ENCODE measurements at regions not wholly inside any gene's neighbourhood (a gene's known extent, or its start where the extent isn't known, plus 50 kb on each side); places are given as distances from the start of the nearest gene placed in this dataset.

DNA sequence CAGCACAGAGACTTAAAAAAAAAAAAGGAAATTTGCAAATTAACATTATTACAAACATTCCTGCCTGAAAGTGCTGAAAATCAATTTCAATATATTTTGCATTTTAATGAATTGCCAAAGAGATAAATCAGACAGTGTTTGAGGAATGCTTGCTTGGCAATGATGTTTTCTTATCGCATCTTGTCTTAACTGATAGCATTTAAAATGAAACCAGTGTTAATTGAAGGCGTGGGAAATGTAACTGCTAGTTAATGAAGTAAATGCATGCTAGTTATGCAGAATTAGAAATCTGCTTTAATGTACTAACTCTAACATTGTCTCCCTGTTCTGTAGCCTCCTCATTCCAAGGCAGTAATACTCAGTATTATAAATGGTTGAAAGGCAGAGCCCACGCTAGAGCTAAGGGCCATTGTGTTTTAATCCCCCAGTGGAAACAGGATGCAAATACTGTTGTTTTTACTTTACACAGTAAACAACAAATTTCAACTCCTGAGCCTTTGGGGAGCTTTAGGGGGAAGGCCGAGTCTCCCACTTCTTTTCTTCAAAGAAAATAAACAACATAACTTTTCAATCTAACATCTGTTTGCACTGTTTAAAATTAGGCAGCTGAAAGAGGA is 586.9 kb downstream of the TLE4 start:
- no peak for TF ChIP-seq POLR2AphosphoS5 (IDR thresholded peaks at IDR 0.05; ENCODE audit: borderline replicate concordance, low read depth, low read length)
- TF ChIP-seq FOXP2 (optimal IDR thresholded peaks at IDR 0.05; ENCODE audit: control extremely low read depth, extremely low read length, insufficient read depth) = no peak
- no peak for TF ChIP-seq EZH2 (IDR thresholded peaks at IDR 0.05)
- no peak for DNase-seq (ENCODE audit: low read depth, low spot score)

DNA sequence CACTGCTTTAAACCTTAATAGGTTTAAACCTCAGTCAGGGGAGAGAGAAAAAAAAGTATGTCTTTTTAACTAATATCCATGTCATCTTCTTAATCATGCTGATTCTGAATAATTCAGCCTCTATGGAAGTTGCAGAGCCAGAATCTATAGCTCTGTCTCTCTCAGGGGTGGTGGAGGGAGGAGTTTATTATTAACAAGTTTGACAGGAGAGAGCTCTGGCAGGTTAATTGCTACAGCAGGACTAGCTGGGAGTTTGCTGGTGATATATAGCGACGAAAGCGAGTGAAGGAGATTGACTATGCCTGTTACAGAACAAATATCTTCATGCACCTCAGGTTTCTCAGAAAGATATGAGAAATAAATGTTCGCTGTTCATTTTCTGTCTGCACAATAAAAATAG is 586.4 kb downstream of the TLE4 start:
- H3K36me3 ChIP-seq (ENCODE audit: insufficient read depth, low read length) = no peaks in the 10 kb centered on the region
- DNase-seq (ENCODE audit: low read depth, low spot score) = no peak
- no peaks in the 10 kb centered on the region for H3K9me3 ChIP-seq (ENCODE audit: low read depth, low read length)
- no peak overlapping the region for H3K4me3 ChIP-seq
- TF ChIP-seq POLR2AphosphoS5 (IDR thresholded peaks at IDR 0.05; ENCODE audit: borderline replicate concordance, low read depth, low read length) (no peak), FOXP2 (optimal IDR thresholded peaks at IDR 0.05; ENCODE audit: control extremely low read depth, extremely low read length, insufficient read depth) (no peak), EZH2 (IDR thresholded peaks at IDR 0.05) (no peak)
- no peak overlapping the region for H3K27ac ChIP-seq
- H3K9ac ChIP-seq (ENCODE audit: insufficient read length) = no peak overlapping the region

More for the DNA sequence above, 586.9 kb downstream of the TLE4 start:
- Histone ChIP-seq H3K36me3 (ENCODE audit: insufficient read depth, low read length) (no peaks in the 10 kb centered on the region), H3K27ac (no peak overlapping the region), H3K4me3 (no peak overlapping the region), H3K9me3 (ENCODE audit: low read depth, low read length) (no peaks in the 10 kb centered on the region), H3K9ac (ENCODE audit: insufficient read length) (no peak overlapping the region)

DNA sequence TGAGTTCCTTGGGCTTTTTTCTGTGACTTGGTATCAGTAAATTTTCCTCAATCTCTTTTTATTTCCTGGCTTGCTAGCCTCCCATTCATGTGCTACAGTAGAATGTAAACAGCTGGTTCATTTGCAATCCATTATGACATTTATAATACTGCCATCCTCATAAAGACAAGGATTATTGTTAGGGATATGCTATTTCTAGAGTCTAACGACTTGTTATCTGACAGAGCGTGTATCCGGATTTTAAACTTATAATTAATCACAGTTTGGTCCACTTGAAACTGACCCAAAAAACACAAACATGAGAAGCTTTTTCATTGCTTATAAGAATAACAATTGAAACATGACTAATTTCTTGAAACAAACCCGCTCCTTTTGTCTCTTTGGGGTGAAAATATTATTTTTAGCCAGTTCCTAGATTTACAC is 585.8 kb downstream of the TLE4 start:
- no peak overlapping the region for H3K27ac ChIP-seq
- no peaks in the 10 kb centered on the region for H3K9me3 ChIP-seq (ENCODE audit: low read depth, low read length)
- H3K36me3 ChIP-seq (ENCODE audit: insufficient read depth, low read length) = no peaks in the 10 kb centered on the region
- no peak for DNase-seq (ENCODE audit: low read depth, low spot score)
- H3K9ac ChIP-seq (ENCODE audit: insufficient read length) = no peak overlapping the region
- TF ChIP-seq POLR2AphosphoS5 (IDR thresholded peaks at IDR 0.05; ENCODE audit: borderline replicate concordance, low read depth, low read length) (no peak), EZH2 (IDR thresholded peaks at IDR 0.05) (no peak), FOXP2 (optimal IDR thresholded peaks at IDR 0.05; ENCODE audit: control extremely low read depth, extremely low read length, insufficient read depth) (no peak)
- H3K4me3 ChIP-seq = no peak overlapping the region

DNA sequence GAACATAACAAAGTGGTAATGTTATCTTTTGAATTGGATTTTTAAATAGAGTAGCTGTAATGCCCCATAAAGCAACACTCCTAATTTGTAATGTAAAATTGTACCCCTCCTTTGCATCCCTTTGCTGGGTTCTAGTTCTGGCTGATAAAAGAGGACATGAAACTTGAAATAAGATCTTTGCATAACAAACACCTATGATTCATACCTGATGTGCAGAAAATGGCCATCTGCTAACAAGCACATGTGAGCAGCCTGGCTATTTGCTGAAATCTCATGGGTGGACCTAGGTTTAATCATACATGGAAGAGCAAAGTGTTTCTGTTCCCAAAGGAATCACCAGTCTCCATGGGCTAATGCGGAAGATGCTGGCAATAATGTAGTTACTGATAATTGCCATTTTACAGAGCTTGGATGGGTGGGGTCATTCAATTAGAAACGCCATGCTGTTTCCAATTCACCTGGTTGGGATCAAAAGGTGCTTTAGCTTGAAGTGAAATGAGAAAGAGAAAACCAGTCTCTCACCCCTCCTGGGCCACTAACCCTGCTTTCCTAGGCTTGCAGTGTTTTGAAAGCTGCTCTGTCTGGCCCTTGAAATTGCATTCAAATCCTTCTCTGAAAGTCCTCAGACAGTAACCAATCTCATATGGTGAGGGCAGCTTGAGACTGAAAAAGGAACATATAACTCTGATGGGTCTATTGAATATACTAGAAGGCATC is 585.1 kb downstream of the TLE4 start:
- Histone ChIP-seq H3K9me3 (ENCODE audit: low read depth, low read length) (no peaks in the 10 kb centered on the region), H3K27ac (no peak overlapping the region), H3K36me3 (ENCODE audit: insufficient read depth, low read length) (no peaks in the 10 kb centered on the region), H3K9ac (ENCODE audit: insufficient read length) (no peak overlapping the region), H3K4me3 (no peak overlapping the region)
- DNase-seq (ENCODE audit: low read depth, low spot score) = no peak
- TF ChIP-seq FOXP2 (optimal IDR thresholded peaks at IDR 0.05; ENCODE audit: control extremely low read depth, extremely low read length, insufficient read depth) (no peak), EZH2 (IDR thresholded peaks at IDR 0.05) (no peak), POLR2AphosphoS5 (IDR thresholded peaks at IDR 0.05; ENCODE audit: borderline replicate concordance, low read depth, low read length) (no peak)

DNA sequence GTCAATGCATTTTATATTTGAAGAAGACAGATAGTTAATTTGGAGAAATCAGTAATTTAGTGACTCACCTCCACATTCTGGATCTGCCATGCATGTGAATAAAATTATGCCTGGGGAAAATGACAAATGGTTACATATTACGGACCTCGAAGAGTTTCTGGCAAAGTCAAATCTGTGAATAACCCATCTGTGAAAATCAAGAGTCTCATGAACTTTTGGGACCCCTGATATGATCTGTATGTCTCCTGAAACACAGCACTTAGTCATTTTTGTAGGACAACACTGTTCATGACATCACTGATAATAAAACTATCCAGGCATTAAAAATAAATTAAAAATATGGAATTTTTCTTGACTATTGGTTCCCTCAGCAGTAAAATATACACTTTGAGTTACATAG is 584.5 kb downstream of the TLE4 start:
- H3K9ac ChIP-seq (ENCODE audit: insufficient read length) = no peak overlapping the region
- TF ChIP-seq FOXP2 (optimal IDR thresholded peaks at IDR 0.05; ENCODE audit: control extremely low read depth, extremely low read length, insufficient read depth) (no peak), POLR2AphosphoS5 (IDR thresholded peaks at IDR 0.05; ENCODE audit: borderline replicate concordance, low read depth, low read length) (no peak), EZH2 (IDR thresholded peaks at IDR 0.05) (no peak)

DNA sequence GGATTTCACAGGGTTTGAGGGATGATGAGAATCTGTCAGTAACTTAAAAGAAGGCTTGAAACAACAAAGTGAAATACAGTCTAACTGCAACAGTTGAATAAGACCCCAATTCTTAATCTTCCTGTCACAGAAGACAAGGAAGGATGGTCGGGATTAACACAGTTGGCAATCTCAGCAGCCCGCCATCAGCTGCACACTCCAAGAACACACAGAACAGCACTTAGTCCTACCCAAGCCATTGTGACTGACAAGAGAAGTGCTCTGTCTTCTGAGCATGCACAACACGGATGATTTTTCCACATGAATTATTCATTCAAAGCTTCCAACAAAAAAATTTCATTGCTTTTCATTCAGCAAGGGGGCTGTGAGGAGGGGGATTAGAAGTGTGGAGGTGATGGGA is 576.1 kb downstream of the TLE4 start:
- Histone ChIP-seq H3K9me3 (ENCODE audit: low read depth, low read length) (no peaks in the 10 kb centered on the region), H3K27ac (no peak overlapping the region), H3K36me3 (ENCODE audit: insufficient read depth, low read length) (no peaks in the 10 kb centered on the region), H3K9ac (ENCODE audit: insufficient read length) (no peak overlapping the region), H3K4me3 (no peak overlapping the region)
- DNase-seq (ENCODE audit: low read depth, low spot score) = no peak
- TF ChIP-seq FOXP2 (optimal IDR thresholded peaks at IDR 0.05; ENCODE audit: control extremely low read depth, extremely low read length, insufficient read depth) (no peak), EZH2 (IDR thresholded peaks at IDR 0.05) (no peak), POLR2AphosphoS5 (IDR thresholded peaks at IDR 0.05; ENCODE audit: borderline replicate concordance, low read depth, low read length) (no peak)

More for the DNA sequence above, 584.5 kb downstream of the TLE4 start:
- H3K27ac ChIP-seq = no peak overlapping the region
- no peak overlapping the region for H3K4me3 ChIP-seq
- DNase-seq (ENCODE audit: low read depth, low spot score) = no peak
- H3K36me3 ChIP-seq (ENCODE audit: insufficient read depth, low read length) = no peaks in the 10 kb centered on the region
- no peaks in the 10 kb centered on the region for H3K9me3 ChIP-seq (ENCODE audit: low read depth, low read length)

DNA sequence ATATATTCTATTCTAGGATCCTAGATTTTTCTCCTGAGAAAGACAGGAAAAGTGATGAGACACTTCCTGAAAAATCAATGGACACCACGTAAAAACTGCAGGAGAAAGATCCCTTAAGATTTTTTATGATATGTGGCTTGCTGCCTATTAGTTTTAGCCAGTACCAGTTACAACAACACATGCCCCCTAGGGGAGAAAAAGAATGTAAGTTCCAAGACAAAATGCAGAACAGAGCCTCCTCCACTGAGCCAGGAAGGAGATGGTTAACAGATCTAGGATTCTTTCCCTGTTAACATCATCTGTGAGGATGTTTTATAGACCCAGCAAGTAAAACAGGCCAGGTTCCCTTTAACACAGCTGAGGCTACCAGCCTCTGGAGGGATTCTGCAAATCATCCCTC is 574.7 kb downstream of the TLE4 start:
- H3K36me3 ChIP-seq (ENCODE audit: insufficient read depth, low read length) = no peaks in the 10 kb centered on the region
- no peak for TF ChIP-seq EZH2 (IDR thresholded peaks at IDR 0.05)
- TF ChIP-seq POLR2AphosphoS5 (IDR thresholded peaks at IDR 0.05; ENCODE audit: borderline replicate concordance, low read depth, low read length) = no peak
- no peak for TF ChIP-seq FOXP2 (optimal IDR thresholded peaks at IDR 0.05; ENCODE audit: control extremely low read depth, extremely low read length, insufficient read depth)
- no peak overlapping the region for H3K4me3 ChIP-seq
- no peaks in the 10 kb centered on the region for H3K9me3 ChIP-seq (ENCODE audit: low read depth, low read length)
- H3K27ac ChIP-seq = no peak overlapping the region
- H3K9ac ChIP-seq (ENCODE audit: insufficient read length) = no peak overlapping the region
- no peak for DNase-seq (ENCODE audit: low read depth, low spot score)

DNA sequence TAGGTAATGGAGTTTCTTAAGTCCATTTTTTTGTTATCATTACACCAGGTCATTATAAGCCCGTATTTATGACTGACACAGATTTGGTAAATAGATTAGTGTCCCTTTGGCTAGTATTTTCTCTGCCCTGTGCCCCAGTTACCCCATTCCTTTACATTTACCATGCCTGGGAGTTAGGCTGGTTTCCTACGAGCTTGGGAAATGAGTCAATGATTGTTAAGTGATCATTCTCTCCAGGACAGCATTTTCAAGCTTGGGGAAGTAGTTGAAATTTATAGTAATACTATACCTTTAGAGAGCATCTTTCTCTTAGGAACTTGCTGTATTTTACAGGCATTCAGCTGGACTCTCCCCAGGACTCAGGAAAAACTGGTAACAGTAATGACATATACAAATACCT is 573.1 kb downstream of the TLE4 start:
- no peak for DNase-seq (ENCODE audit: low read depth, low spot score)
- no peak overlapping the region for H3K27ac ChIP-seq
- H3K9me3 ChIP-seq (ENCODE audit: low read depth, low read length) = no peaks in the 10 kb centered on the region
- TF ChIP-seq EZH2 (IDR thresholded peaks at IDR 0.05) = no peak
- H3K36me3 ChIP-seq (ENCODE audit: insufficient read depth, low read length) = no peaks in the 10 kb centered on the region
- no peak overlapping the region for H3K9ac ChIP-seq (ENCODE audit: insufficient read length)
- H3K4me3 ChIP-seq = no peak overlapping the region

DNA sequence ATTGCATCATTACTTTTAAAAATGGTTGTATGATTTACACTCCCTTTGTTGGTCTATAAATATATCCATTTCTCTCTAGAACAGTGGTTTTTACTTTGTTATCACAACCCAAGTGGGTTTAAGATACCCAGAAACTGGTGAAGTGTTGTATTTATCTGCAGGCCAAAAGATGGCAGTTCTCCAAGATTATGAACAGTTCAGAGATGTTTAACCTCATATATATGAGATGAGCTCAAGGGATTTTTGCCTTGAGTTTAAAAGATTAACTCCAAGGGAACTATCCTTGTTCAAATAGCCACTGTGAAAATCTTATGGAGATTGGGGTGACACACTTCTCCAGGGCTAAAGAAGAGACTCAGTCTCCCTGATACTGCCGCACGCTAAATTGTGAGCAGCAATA is 572.6 kb downstream of the TLE4 start:
- H3K36me3 ChIP-seq (ENCODE audit: insufficient read depth, low read length) = no peaks in the 10 kb centered on the region
- no peaks in the 10 kb centered on the region for H3K9me3 ChIP-seq (ENCODE audit: low read depth, low read length)
- no peak for DNase-seq (ENCODE audit: low read depth, low spot score)

More for the DNA sequence above, 572.6 kb downstream of the TLE4 start:
- no peak overlapping the region for H3K9ac ChIP-seq (ENCODE audit: insufficient read length)
- no peak overlapping the region for H3K4me3 ChIP-seq
- no peak overlapping the region for H3K27ac ChIP-seq
- TF ChIP-seq FOXP2 (optimal IDR thresholded peaks at IDR 0.05; ENCODE audit: control extremely low read depth, extremely low read length, insufficient read depth) = no peak
- no peak for TF ChIP-seq POLR2AphosphoS5 (IDR thresholded peaks at IDR 0.05; ENCODE audit: borderline replicate concordance, low read depth, low read length)
- TF ChIP-seq EZH2 (IDR thresholded peaks at IDR 0.05) = no peak
